ENCODE measurements at regions not wholly inside any gene's neighbourhood (a gene's known extent, or its start where the extent isn't known, plus 50 kb on each side); places are given as distances from the start of the nearest gene placed in this dataset.

DNA sequence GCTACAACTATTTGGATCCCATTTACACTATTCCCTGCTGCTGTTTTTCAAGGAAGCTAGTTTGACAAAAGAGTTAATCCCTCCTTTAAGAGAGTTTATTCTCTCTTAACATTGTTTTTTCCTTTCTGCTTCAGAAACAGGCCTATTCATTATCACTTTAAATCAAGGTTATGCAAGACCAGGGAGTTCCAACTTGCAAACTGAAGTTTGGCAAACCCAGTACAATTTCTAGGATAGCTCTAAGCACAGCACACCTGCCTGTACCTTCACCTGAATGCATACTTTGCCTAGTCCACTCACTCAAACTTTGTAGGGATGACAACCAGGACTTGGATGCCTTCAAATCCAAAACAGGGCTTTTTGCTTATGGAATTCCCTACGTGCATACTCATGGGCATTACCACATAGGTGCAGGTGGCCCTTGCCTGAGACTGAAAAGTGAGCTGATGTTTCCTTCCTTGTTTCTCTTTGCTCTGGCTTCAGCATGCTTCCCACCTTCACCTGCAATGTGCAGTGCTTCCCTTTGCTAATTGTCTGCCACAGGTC, 193.8 kb upstream of the MMADHC start:
- Histone ChIP-seq H3K4me3 (no peak overlapping the region), H3K36me3 (ENCODE audit: control insufficient read depth, insufficient read depth, low read length) (no peaks in the 10 kb centered on the region), H3K27ac (ENCODE audit: extremely low read depth, low read depth, low read length) (no peak overlapping the region), H3K4me2 (ENCODE audit: insufficient read depth, low read length) (no peak overlapping the region), H2AFZ (ENCODE audit: low read depth, low read length) (no peak overlapping the region), H3K9ac (ENCODE audit: insufficient read depth in 1 of 2, low read depth in 2 of 2, low read length in 2 of 2) (no peak overlapping the region), H3K9me1 (ENCODE audit: control insufficient read depth, insufficient read depth, low read length) (no peaks in the 10 kb centered on the region), H3K9me3 (replicated peaks; ENCODE audit: control insufficient read depth, insufficient read depth, low read depth, low read length) (no peaks in the 10 kb centered on the region), H3K4me1 (replicated peaks in 1 of 2; ENCODE audit: control insufficient read depth in 2 of 2, insufficient read depth in 2 of 2, low read length in 2 of 2) (no peaks in the 10 kb centered on the region), H4K20me1 (replicated peaks; ENCODE audit: control insufficient read depth, insufficient read depth, low read length) (no peaks in the 10 kb centered on the region), H3K79me2 (ENCODE audit: control insufficient read depth, insufficient read depth, low read length) (no peaks in the 10 kb centered on the region), H3K27me3 (ENCODE audit: control insufficient read depth in 2 of 2, insufficient read depth in 2 of 2, low read length in 2 of 2) (no peaks in the 10 kb centered on the region)
- intact Hi-C loops (cut with micrococcal nuclease), result no loop called here
- TF ChIP-seq ZNF311 (CRISPR knock-in tag; IDR thresholded peaks at IDR 0.05), result no peak
- TF ChIP-seq, protein P1, sequence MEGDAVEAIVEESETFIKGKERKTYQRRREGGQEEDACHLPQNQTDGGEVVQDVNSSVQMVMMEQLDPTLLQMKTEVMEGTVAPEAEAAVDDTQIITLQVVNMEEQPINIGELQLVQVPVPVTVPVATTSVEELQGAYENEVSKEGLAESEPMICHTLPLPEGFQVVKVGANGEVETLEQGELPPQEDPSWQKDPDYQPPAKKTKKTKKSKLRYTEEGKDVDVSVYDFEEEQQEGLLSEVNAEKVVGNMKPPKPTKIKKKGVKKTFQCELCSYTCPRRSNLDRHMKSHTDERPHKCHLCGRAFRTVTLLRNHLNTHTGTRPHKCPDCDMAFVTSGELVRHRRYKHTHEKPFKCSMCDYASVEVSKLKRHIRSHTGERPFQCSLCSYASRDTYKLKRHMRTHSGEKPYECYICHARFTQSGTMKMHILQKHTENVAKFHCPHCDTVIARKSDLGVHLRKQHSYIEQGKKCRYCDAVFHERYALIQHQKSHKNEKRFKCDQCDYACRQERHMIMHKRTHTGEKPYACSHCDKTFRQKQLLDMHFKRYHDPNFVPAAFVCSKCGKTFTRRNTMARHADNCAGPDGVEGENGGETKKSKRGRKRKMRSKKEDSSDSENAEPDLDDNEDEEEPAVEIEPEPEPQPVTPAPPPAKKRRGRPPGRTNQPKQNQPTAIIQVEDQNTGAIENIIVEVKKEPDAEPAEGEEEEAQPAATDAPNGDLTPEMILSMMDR (IDR thresholded peaks at IDR 0.05 in 2 of 3, conservative IDR thresholded peaks at IDR 0.05 in 1 of 3; ENCODE audit: insufficient read depth in 2 of 3, low read depth in 1 of 3, low read length in 3 of 3), result no peak
- no peak for TF ChIP-seq ZNF668 (CRISPR knock-in tag; IDR thresholded peaks at IDR 0.05)
- no peak for TF ChIP-seq ZFPM2 (CRISPR knock-in tag; IDR thresholded peaks at IDR 0.05)
- TF ChIP-seq NFE2 (IDR thresholded peaks at IDR 0.05; ENCODE audit: low read depth), result no peak
- TF ChIP-seq, protein P2, sequence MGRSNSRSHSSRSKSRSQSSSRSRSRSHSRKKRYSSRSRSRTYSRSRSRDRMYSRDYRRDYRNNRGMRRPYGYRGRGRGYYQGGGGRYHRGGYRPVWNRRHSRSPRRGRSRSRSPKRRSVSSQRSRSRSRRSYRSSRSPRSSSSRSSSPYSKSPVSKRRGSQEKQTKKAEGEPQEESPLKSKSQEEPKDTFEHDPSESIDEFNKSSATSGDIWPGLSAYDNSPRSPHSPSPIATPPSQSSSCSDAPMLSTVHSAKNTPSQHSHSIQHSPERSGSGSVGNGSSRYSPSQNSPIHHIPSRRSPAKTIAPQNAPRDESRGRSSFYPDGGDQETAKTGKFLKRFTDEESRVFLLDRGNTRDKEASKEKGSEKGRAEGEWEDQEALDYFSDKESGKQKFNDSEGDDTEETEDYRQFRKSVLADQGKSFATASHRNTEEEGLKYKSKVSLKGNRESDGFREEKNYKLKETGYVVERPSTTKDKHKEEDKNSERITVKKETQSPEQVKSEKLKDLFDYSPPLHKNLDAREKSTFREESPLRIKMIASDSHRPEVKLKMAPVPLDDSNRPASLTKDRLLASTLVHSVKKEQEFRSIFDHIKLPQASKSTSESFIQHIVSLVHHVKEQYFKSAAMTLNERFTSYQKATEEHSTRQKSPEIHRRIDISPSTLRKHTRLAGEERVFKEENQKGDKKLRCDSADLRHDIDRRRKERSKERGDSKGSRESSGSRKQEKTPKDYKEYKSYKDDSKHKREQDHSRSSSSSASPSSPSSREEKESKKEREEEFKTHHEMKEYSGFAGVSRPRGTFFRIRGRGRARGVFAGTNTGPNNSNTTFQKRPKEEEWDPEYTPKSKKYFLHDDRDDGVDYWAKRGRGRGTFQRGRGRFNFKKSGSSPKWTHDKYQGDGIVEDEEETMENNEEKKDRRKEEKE (IDR thresholded peaks at IDR 0.05; ENCODE audit: borderline replicate concordance in 1 of 2, control insufficient read depth in 1 of 2, low read depth in 2 of 2, low read length in 1 of 2), result no peak
- no peak for TF ChIP-seq ESRRA (IDR thresholded peaks at IDR 0.05; ENCODE audit: borderline replicate concordance, low read depth)
- TF ChIP-seq COPS2 (conservative IDR thresholded peaks at IDR 0.05), result no peak
- TF ChIP-seq, protein P3, sequence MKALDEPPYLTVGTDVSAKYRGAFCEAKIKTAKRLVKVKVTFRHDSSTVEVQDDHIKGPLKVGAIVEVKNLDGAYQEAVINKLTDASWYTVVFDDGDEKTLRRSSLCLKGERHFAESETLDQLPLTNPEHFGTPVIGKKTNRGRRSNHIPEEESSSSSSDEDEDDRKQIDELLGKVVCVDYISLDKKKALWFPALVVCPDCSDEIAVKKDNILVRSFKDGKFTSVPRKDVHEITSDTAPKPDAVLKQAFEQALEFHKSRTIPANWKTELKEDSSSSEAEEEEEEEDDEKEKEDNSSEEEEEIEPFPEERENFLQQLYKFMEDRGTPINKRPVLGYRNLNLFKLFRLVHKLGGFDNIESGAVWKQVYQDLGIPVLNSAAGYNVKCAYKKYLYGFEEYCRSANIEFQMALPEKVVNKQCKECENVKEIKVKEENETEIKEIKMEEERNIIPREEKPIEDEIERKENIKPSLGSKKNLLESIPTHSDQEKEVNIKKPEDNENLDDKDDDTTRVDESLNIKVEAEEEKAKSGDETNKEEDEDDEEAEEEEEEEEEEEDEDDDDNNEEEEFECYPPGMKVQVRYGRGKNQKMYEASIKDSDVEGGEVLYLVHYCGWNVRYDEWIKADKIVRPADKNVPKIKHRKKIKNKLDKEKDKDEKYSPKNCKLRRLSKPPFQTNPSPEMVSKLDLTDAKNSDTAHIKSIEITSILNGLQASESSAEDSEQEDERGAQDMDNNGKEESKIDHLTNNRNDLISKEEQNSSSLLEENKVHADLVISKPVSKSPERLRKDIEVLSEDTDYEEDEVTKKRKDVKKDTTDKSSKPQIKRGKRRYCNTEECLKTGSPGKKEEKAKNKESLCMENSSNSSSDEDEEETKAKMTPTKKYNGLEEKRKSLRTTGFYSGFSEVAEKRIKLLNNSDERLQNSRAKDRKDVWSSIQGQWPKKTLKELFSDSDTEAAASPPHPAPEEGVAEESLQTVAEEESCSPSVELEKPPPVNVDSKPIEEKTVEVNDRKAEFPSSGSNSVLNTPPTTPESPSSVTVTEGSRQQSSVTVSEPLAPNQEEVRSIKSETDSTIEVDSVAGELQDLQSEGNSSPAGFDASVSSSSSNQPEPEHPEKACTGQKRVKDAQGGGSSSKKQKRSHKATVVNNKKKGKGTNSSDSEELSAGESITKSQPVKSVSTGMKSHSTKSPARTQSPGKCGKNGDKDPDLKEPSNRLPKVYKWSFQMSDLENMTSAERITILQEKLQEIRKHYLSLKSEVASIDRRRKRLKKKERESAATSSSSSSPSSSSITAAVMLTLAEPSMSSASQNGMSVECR (CRISPR knock-in tag; IDR thresholded peaks at IDR 0.05), result no peak
- TF ChIP-seq ZNF584 (CRISPR knock-in tag; IDR thresholded peaks at IDR 0.05; ENCODE audit: low read depth), result no peak
- TF ChIP-seq NR4A1 (CRISPR knock-in tag; IDR thresholded peaks at IDR 0.05), result no peak
- TF ChIP-seq NR4A1 (tag; IDR thresholded peaks at IDR 0.05), result no peak
- TF ChIP-seq ZNF57 (CRISPR knock-in tag; IDR thresholded peaks at IDR 0.05), result no peak
- TF ChIP-seq TBP (optimal IDR thresholded peaks at IDR 0.05; ENCODE audit: low read depth, low read length), result no peak
- FAIRE-seq, result no peak
- DNase-seq (ENCODE audit: extremely low read depth in 1 of 4, low spot score in 3 of 4), result no peak
- in situ Hi-C loops (cut with MboI), result no loop called here
- no peak for ATAC-seq
- POLR2A ChIA-PET, result no interaction called here
- 0% methylated on average over 1 of the region's 1 CpG for WGBS (ENCODE audit: insufficient coverage, low coverage, missing lambda C conversion rate)
- CTCF ChIA-PET (ENCODE audit: low intra/inter-chr PET ratio), result no interaction called here
- no TSS peak for BruUV-seq (replicated peaks)

All from K562 (cell line).